ENCODE measurements at regions not wholly inside any gene's neighbourhood (a gene's known extent, or its start where the extent isn't known, plus 50 kb on each side); places are given as distances from the start of the nearest gene placed in this dataset.

- TF ChIP-seq CTCF (IDR thresholded peaks at IDR 0.05) (no peak), EZH2 (IDR thresholded peaks at IDR 0.05) (no peak), EZH2phosphoT487 (IDR thresholded peaks at IDR 0.05) (no peak)
Observed at GRCh38 chr3:31295150-31295765, 237.5 kb upstream of the STT3B start.

Measured in neural progenitor cell (in vitro differentiated cells).